ENCODE measurements at regions not wholly inside any gene's neighbourhood (a gene's known extent, or its start where the extent isn't known, plus 50 kb on each side); places are given as distances from the start of the nearest gene placed in this dataset.

DNA sequence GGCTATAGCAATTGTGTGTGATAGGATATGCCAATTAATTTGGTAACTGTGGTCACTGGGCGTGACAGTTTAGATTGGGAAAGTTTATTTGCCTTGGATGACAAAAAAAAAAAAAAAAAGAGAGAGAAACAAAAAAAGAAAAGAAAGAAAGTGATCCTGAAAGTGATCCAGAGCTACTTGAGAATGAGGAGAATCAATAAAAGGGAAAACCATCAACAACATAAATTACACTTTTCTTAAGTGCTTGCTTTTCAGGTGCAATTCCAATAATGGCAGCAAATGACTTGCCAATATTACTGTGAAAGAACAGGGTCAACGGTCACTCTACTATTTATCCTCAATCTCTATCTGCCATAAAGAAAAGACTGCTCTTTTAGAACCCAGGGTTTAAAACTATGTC is 191.8 kb upstream of the SEMA3C start:
- Histone ChIP-seq H3K9me3 (no peaks in the 10 kb centered on the region), H3K4me3 (no peak overlapping the region), H3K27me3 (no peaks in the 10 kb centered on the region), H3K36me3 (no peaks in the 10 kb centered on the region), H3K4me1 (no peaks in the 10 kb centered on the region), H3K27ac (no peak overlapping the region), H3K9ac (ENCODE audit: low read depth in 2 of 2, low read length in 2 of 2) (no peak overlapping the region)
- intact Hi-C loops (cut with DNase I) = no loop called here
- no peak for DNase-seq
- TF ChIP-seq, protein P1, sequence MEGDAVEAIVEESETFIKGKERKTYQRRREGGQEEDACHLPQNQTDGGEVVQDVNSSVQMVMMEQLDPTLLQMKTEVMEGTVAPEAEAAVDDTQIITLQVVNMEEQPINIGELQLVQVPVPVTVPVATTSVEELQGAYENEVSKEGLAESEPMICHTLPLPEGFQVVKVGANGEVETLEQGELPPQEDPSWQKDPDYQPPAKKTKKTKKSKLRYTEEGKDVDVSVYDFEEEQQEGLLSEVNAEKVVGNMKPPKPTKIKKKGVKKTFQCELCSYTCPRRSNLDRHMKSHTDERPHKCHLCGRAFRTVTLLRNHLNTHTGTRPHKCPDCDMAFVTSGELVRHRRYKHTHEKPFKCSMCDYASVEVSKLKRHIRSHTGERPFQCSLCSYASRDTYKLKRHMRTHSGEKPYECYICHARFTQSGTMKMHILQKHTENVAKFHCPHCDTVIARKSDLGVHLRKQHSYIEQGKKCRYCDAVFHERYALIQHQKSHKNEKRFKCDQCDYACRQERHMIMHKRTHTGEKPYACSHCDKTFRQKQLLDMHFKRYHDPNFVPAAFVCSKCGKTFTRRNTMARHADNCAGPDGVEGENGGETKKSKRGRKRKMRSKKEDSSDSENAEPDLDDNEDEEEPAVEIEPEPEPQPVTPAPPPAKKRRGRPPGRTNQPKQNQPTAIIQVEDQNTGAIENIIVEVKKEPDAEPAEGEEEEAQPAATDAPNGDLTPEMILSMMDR (IDR thresholded peaks at IDR 0.05) = no peak

DNA sequence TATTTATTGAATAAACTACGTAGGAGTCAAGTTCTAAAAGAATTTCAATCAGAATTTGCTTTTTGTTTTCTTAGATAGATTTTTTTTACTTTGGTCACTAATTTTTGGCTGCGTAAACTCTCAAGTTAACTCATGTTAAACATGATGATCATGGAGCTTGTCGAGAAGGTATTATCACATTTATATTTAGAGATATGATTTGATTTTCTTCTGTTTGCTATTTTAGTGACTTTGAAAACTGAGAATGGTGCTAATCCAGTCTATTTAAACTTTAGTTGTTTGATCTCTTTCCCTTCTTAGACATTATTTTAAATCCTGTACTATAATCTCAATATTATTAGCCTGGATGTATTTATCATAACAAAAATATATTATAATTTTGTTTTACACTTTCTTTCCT is 179.4 kb upstream of the SEMA3C start:
- Histone ChIP-seq H3K9ac (ENCODE audit: low read depth in 2 of 2, low read length in 2 of 2) (no peak overlapping the region), H3K4me1 (no peaks in the 10 kb centered on the region), H3K36me3 (no peaks in the 10 kb centered on the region), H3K27me3 (no peaks in the 10 kb centered on the region), H3K4me3 (no peak overlapping the region), H3K9me3 (no peaks in the 10 kb centered on the region), H3K27ac (no peak overlapping the region)
- intact Hi-C loops (cut with DNase I) = no loop called here
- TF ChIP-seq, protein P1 (IDR thresholded peaks at IDR 0.05) = no peak
- no peak for DNase-seq

DNA sequence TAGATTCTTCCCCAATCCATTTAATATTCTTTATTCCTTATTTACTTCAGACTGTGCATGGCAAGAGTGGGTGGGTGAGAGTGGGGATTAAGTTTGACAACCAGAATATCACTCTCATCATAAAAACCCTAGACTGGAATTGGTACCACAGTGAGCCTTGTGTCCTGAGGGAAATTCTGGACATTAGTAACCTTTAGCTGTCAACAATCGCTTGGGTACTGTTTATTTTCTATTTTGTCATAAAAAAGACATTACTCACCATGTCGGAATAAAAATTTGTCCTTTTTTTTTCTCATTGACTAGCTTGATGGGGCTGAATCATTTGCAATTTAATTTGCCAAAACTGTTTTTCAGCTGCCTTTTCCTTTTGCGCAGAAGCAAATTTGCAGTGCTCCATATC is 176.1 kb upstream of the SEMA3C start:
- intact Hi-C loops (cut with DNase I) = no loop called here
- no peaks in the 10 kb centered on the region for H3K9me3 ChIP-seq
- H3K9ac ChIP-seq (ENCODE audit: low read depth in 2 of 2, low read length in 2 of 2) = no peak overlapping the region
- no peaks in the 10 kb centered on the region for H3K4me1 ChIP-seq
- H3K36me3 ChIP-seq = no peaks in the 10 kb centered on the region
- H3K27ac ChIP-seq = no peak overlapping the region
- TF ChIP-seq, protein P1 (IDR thresholded peaks at IDR 0.05) = no peak
- DNase-seq = no peak
- H3K27me3 ChIP-seq = no peaks in the 10 kb centered on the region
- no peak overlapping the region for H3K4me3 ChIP-seq

DNA sequence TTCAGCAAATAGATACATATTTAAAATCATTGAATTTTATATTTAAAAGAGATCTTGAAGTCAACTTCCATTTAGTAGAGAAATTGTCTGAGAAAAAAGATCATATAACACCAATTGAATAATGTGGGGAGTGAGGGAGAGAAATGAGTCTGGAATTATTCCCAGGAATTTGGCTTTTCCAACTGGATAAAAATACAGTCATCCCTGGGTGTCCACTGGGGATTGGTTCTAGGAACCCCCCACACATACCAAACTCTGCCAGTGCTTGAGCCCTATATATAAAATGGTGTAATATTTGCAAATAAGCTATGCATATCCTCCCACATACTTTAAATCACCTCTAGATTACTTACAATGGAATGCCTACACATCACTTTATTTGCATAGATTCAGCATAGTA is 162.8 kb upstream of the SEMA3C start:
- Histone ChIP-seq H3K36me3 (no peaks in the 10 kb centered on the region), H3K4me1 (no peaks in the 10 kb centered on the region), H3K27me3 (no peaks in the 10 kb centered on the region), H3K27ac (no peak overlapping the region), H3K4me3 (no peak overlapping the region), H3K9ac (ENCODE audit: low read depth in 2 of 2, low read length in 2 of 2) (no peak overlapping the region), H3K9me3 (no peaks in the 10 kb centered on the region)
- TF ChIP-seq, protein P1 (IDR thresholded peaks at IDR 0.05) = no peak
- intact Hi-C loops (cut with DNase I) = no loop called here
- no peak for DNase-seq

DNA sequence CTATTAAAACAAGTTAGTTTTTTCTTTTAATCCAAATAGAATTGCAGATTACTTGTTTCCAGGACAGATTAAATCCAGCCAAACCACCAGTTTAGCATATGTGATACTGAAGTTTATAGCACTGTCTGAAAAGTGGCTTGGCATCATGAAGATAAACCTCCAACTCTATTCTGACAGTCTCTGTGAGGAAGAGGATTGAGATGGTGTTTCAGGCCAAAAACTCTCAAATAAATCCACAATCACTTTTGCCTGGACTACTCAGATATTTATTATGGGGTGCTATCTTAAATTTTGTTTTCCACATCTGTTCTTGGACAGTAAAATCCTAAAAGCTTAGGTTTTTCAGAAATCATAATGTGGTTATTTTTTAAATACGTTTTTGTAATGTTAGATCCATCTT is 161.7 kb upstream of the SEMA3C start:
- Histone ChIP-seq H3K27ac (no peak overlapping the region), H3K9ac (ENCODE audit: low read depth in 2 of 2, low read length in 2 of 2) (no peak overlapping the region), H3K4me1 (no peaks in the 10 kb centered on the region), H3K4me3 (no peak overlapping the region), H3K27me3 (no peaks in the 10 kb centered on the region), H3K36me3 (no peaks in the 10 kb centered on the region), H3K9me3 (no peaks in the 10 kb centered on the region)
- TF ChIP-seq, protein P1 (IDR thresholded peaks at IDR 0.05) = no peak
- no peak for DNase-seq
- intact Hi-C loops (cut with DNase I) = no loop called here

DNA sequence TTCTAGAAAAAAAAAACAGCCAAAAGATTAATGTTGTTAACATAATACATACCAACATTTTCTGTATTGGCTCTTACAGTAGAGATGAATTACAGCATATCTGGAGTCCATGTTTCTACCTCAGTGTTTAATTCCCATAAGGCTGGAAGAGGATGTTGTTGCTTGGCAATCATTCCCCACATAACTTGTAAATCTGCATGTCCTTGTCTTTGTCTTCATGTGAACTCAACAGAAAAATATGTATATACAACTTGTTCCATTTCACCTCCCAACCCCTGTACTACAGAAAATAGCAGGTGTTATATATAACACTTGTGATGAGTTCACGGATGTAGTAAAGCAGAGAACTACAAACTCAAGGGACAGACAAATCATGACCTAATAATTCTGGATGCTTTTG is 160.9 kb upstream of the SEMA3C start:
- DNase-seq = no peak
- Histone ChIP-seq H3K27ac (no peak overlapping the region), H3K4me3 (no peak overlapping the region), H3K36me3 (no peaks in the 10 kb centered on the region), H3K9ac (ENCODE audit: low read depth in 2 of 2, low read length in 2 of 2) (no peak overlapping the region), H3K9me3 (no peaks in the 10 kb centered on the region), H3K4me1 (no peaks in the 10 kb centered on the region), H3K27me3 (no peaks in the 10 kb centered on the region)
- TF ChIP-seq, protein P1 (IDR thresholded peaks at IDR 0.05) = no peak
- intact Hi-C loops (cut with DNase I) = no loop called here
